ENCODE measurements at regions not wholly inside any gene's neighbourhood (a gene's known extent, or its start where the extent isn't known, plus 50 kb on each side); places are given as distances from the start of the nearest gene placed in this dataset.

GRCh38 chr5:130272837-130273236 is 368.6 kb downstream of the CHSY3 start:
- H3K27me3 ChIP-seq (ENCODE audit: control insufficient read depth, insufficient read depth, low read length, poor library complexity, severe bottlenecking), result peaks cover 51% of the 10 kb centered on the region
- no peak for DNase-seq
- 57 to 86% methylated on average over 2 of the region's 2 CpGs for WGBS, 2 experiments (ENCODE audit: insufficient coverage in 1 of 2, insufficient read length in 1 of 2)

DNA sequence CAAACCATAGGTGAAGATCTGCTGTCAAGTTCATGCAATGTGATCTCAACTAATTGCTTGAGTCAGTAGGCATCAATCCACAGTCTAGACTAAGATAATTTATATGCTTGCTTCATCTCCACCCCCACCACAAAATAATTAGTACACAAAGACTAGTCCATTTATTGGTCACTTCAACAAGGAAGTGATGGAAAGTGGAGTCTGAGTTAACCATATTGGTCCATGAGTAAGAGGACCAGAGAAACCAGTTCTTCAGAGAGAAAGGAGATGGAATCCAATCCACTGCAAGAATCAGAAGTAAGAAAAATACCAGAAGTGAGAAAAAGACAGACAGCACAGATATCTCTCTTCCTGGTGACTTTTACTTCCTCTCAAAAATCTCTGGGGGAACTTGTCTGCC is 366.5 kb downstream of the CHSY3 start:
- no peak overlapping the region for H3K27ac Mint-ChIP-seq
- no peaks in the 10 kb centered on the region for H3K36me3 Mint-ChIP-seq (ENCODE audit: low read depth)
- Histone ChIP-seq H3K4me1 (ENCODE audit: control insufficient read depth, insufficient read depth, low read length) (no peaks in the 10 kb centered on the region), H3K27me3 (ENCODE audit: control insufficient read depth, insufficient read depth, low read length, poor library complexity, severe bottlenecking) (peaks cover 51% of the 10 kb centered on the region), H3K9ac (ENCODE audit: extremely low read depth, low read length, poor library complexity, severe bottlenecking) (no peak overlapping the region), H3K9me3 (ENCODE audit: control insufficient read depth, low read length) (no peaks in the 10 kb centered on the region), H3K4me3 (ENCODE audit: low read length) (no peak overlapping the region), H3K27ac (ENCODE audit: low read depth, low read length) (no peak overlapping the region), H3K36me3 (ENCODE audit: control insufficient read depth, insufficient read depth, low read length) (no peaks in the 10 kb centered on the region)
- H3K4me1 Mint-ChIP-seq, result peaks cover 2% of the 10 kb centered on the region
- TF ChIP-seq, protein P1, sequence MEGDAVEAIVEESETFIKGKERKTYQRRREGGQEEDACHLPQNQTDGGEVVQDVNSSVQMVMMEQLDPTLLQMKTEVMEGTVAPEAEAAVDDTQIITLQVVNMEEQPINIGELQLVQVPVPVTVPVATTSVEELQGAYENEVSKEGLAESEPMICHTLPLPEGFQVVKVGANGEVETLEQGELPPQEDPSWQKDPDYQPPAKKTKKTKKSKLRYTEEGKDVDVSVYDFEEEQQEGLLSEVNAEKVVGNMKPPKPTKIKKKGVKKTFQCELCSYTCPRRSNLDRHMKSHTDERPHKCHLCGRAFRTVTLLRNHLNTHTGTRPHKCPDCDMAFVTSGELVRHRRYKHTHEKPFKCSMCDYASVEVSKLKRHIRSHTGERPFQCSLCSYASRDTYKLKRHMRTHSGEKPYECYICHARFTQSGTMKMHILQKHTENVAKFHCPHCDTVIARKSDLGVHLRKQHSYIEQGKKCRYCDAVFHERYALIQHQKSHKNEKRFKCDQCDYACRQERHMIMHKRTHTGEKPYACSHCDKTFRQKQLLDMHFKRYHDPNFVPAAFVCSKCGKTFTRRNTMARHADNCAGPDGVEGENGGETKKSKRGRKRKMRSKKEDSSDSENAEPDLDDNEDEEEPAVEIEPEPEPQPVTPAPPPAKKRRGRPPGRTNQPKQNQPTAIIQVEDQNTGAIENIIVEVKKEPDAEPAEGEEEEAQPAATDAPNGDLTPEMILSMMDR (conservative IDR thresholded peaks at IDR 0.05), result no peak
- H3K9me3 Mint-ChIP-seq, result no peaks in the 10 kb centered on the region
- no peak for DNase-seq
- peaks cover 68% of the 10 kb centered on the region for H3K27me3 Mint-ChIP-seq (ENCODE audit: insufficient read depth)
- H3K4me3 Mint-ChIP-seq, result no peak overlapping the region

More at GRCh38 chr5:130272837-130273236, 368.6 kb downstream of the CHSY3 start:
- Histone ChIP-seq H3K4me3 (ENCODE audit: low read length) (no peak overlapping the region), H3K9ac (ENCODE audit: extremely low read depth, low read length, poor library complexity, severe bottlenecking) (no peak overlapping the region), H3K36me3 (ENCODE audit: control insufficient read depth, insufficient read depth, low read length) (no peaks in the 10 kb centered on the region), H3K4me1 (ENCODE audit: control insufficient read depth, insufficient read depth, low read length) (no peaks in the 10 kb centered on the region), H3K27ac (ENCODE audit: low read depth, low read length) (no peak overlapping the region), H3K9me3 (ENCODE audit: control insufficient read depth, low read length) (no peaks in the 10 kb centered on the region)
- H3K9me3 Mint-ChIP-seq, result no peaks in the 10 kb centered on the region
- H3K27ac Mint-ChIP-seq, result no peak overlapping the region
- no peaks in the 10 kb centered on the region for H3K36me3 Mint-ChIP-seq (ENCODE audit: low read depth)
- H3K27me3 Mint-ChIP-seq (ENCODE audit: insufficient read depth), result peaks cover 83% of the 10 kb centered on the region
- TF ChIP-seq, protein P1 (conservative IDR thresholded peaks at IDR 0.05), result no peak
- no peak overlapping the region for H3K4me3 Mint-ChIP-seq
- H3K4me1 Mint-ChIP-seq, result peaks cover 2% of the 10 kb centered on the region

GRCh38 chr5:130268489-130268888 is 364.2 kb downstream of the CHSY3 start:
- no peaks in the 10 kb centered on the region for H3K4me1 Mint-ChIP-seq

More at GRCh38 chr5:130268489-130268888, 364.2 kb downstream of the CHSY3 start:
- Histone ChIP-seq H3K4me3 (ENCODE audit: low read length) (no peak overlapping the region), H3K9me3 (ENCODE audit: control insufficient read depth, low read length) (no peaks in the 10 kb centered on the region), H3K27me3 (ENCODE audit: control insufficient read depth, insufficient read depth, low read length, poor library complexity, severe bottlenecking) (peaks cover 42% of the 10 kb centered on the region), H3K9ac (ENCODE audit: extremely low read depth, low read length, poor library complexity, severe bottlenecking) (no peak overlapping the region), H3K36me3 (ENCODE audit: control insufficient read depth, insufficient read depth, low read length) (no peaks in the 10 kb centered on the region), H3K4me1 (ENCODE audit: control insufficient read depth, insufficient read depth, low read length) (no peaks in the 10 kb centered on the region), H3K27ac (ENCODE audit: low read depth, low read length) (no peak overlapping the region)
- peaks cover 3% of the 10 kb centered on the region for H3K9me3 Mint-ChIP-seq
- H3K36me3 Mint-ChIP-seq (ENCODE audit: low read depth), result no peaks in the 10 kb centered on the region
- no peak overlapping the region for H3K27ac Mint-ChIP-seq
- H3K27me3 Mint-ChIP-seq (ENCODE audit: insufficient read depth), result peaks cover 46% of the 10 kb centered on the region
- WGBS, 2 experiments (ENCODE audit: insufficient coverage in 1 of 2, insufficient read length in 1 of 2), result 87 to 92% methylated on average over 2 of the region's 2 CpGs
- TF ChIP-seq, protein P1 (conservative IDR thresholded peaks at IDR 0.05), result no peak
- no peak for DNase-seq
- no peak overlapping the region for H3K4me3 Mint-ChIP-seq

All from endodermal cell (in vitro differentiated cells).